HPDE6-E6E7 (cell line): ENCODE measurements at regions not wholly inside any gene's neighbourhood (a gene's known extent, or its start where the extent isn't known, plus 50 kb on each side); places are given as distances from the start of the nearest gene placed in this dataset.

Experiments used
- DNase-seq: peaks from one replicate; pipeline ENCODE4 v3.0.0; 2011; ENCODE audit warnings: missing footprints; ENCODE audit errors: extremely low spot score

DNA sequence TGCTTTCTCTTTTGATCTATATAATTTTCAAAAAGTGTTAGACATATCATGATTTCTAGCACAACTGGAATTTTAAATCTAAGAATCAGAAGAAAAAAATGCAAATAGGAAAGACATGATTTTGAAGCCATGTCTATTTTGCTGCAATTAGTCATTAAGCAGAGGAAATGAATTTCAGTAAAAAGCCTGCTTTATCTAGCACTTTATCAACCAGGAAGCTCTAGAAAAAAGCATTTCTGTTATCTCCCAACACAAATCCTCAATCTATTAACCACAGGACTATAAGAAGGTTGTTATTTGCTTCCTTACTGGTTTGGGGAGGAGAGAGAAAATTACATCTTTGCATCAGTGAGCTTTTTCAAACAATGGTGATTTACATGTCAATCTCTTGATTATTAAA lies 716.7 kb downstream of the DIAPH3 start:
- DNase-seq: no peak

DNA sequence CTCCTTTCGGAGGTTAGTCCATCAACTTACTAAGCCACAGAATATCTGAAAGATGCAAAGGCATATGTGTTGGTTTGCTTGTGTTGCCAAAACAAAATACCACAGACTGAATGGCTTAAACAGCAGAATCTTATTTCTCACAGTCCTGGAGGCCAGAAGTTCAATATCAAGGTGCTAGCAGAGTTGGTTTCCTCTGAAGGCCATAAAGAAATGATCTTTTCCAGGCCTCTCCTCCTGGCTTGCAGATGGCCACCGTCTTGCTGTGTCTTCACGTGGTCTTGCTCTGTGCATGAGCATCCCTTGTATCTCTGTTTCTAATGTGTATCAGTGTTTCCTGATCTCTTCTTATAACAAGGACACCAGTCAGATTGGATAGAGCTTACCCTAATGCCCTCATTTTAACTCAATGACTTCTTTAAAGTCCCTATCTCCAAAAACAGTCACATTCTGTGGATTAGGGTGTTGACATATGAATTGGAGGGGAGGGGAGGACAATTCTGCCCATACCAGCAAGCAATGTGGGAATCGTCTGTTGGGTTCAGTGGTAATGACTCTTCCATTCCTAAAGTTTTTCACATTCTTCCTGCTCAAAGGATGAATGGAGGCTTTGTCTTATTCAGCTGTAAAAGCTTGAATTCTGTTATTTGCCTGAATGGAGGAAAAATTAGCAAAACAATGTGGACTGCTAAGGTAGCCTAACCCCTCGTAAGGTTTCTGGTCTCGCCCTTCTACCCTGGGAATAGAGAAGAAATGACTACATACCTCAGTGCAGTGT lies 715.7 kb downstream of the DIAPH3 start:
- no peak for DNase-seq

DNA sequence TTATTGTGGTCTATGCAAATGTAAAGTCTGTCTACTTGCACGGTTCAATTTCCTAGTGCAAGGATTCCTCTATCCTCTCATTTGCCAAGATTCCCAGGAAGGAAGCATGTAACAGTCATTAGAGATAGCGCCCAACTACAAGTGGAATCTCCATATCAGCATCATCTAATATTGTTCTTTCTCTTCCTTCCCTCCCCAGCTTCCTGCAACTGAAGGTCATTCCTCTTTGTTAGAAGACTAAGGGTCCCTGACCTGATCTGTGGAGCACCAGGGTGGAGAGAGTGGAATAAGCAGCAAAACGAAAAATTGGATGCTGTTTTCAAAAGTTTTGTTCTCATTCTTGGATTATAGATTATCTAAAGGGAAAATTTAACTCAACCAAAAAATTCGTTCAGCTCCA lies 714.0 kb downstream of the DIAPH3 start:
- no peak for DNase-seq

DNA sequence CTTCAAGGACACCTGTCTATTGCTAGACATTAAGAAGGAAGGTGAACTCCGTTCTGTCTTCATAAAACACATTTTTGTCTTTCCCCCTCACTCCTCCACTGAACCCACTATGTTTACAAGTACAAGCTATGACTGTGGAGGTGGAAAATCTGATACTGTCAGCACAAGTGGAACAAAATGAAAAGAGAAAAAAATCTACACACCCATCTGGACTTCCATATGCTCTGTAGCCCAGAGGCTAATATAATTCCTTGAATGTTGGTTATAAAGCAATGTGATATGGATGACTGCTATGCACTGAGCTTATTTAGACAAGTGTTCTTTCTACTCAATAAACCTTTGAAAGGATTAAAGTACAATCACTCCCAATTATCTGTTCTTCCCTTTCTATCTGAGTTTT lies 713.5 kb downstream of the DIAPH3 start:
- DNase-seq: no peak

DNA sequence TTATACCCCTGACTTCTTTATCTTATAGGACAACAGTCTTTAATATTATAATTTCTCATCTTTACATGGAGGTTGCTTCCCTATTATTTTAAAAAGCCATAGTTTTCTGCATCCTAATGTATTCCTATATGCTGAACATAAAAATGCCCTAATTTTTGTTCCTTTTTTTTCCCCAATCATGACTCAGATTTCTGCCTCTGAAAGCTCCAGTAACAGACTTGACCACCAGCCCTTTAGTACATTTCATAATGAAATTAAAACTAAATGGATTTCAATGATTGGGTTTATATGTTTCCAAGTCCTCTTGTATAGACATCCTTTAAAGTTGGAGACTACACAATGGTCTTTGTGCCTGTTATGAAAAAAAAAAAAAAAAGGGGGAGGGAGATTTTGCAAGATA lies 712.5 kb downstream of the DIAPH3 start:
- DNase-seq: no peak

DNA sequence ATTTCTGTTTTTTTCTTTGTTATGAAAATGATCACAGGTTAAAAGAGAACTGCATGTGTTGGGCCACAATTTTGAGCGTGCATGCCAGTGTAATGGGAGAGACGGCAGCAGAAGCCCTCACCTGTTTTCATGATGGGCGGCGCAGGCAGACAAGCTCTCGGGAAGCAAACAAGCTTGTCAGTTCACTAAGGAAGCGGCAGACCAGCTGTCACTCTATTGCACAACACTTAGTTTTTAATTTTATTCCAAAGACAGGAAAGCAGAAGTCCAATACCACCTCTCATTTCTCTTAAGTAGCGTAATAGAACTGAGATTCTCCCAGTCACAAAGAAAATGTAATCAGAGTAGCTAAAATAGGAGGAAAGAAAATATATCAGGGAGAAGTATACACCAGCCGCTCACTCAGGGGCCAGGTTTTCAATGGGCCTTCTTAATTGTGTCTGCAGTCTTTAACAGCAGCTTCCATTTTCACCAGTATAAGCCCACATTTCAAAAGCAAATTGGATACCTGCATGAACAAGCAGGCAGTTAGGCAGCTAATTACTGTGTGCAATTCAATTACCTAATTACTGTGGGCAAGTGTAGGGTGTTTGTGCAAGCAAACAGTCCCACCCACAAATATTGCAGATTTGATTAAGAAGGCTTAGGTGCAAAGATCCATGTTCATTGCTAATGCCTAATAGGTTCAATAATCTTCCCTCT lies 711.4 kb downstream of the DIAPH3 start:
- no peak for DNase-seq

DNA sequence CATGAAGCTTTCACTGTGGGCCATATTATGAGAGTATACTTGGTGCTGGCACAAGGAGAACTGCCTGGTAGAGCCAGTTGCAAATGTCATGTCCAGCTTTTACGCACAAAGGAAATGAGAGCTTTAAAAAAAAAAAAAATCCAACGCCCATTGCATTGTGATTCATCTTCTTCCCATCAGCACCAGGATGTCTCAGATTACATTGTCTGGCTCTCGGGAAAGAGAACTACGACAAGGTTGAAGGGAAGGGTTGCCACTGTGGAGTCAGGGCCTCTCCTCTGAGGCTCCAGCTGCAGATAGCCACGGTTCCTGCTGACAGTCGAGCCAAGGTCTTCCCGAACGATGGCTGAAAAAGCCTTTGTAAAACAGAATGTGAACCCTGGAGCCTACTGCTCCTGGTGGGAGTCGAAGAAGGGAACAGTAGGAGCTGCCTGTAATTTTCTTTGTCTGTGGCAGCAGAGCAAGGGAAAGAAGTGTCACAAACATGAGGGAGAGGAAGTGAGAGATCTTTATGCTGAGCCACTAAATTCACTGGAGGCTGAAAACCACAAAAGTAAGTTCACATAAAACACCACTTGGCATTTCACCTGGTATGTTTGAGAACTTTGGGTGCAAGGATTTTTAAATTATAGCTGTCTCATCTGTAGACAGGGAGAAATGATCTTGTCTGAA lies 704.7 kb downstream of the DIAPH3 start:
- DNase-seq: no peak

DNA sequence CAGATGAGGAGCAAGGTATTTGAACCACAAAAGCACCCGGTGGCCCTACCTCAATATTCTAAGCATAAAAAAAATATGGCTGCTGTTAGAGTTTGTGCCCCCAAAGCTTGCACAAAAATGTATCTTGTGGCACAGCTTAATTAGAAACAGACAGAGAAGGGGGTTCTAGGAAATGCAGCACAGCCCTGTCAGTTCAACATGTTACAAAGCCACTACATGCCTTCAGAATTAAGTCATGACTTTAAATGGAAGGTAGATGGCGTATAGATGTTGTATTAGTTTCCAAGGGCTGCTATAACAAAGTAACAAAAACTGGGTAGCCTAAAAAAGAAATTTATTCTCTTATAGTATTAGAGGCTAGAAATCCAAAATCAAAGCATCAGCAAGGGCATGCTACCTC lies 703.8 kb downstream of the DIAPH3 start:
- DNase-seq: no peak

DNA sequence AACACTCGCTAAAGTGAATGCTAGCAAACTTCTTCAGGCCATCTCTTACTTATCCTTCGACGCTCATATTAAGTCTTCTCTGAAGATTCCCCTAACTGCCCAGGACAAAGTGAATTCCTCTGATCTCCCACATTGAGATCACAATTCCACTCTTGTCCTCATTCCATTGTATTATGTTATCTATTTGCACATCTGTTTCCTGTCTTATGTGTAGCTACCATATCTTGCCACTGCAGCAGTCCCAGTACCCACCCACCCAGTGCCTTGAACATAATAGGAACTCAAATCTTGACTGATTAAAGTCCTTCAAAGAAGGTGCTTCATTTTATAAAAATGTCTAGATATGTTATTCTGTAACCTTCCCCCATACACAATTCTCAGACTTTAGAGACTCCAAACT lies 702.3 kb downstream of the DIAPH3 start:
- DNase-seq: no peak

DNA sequence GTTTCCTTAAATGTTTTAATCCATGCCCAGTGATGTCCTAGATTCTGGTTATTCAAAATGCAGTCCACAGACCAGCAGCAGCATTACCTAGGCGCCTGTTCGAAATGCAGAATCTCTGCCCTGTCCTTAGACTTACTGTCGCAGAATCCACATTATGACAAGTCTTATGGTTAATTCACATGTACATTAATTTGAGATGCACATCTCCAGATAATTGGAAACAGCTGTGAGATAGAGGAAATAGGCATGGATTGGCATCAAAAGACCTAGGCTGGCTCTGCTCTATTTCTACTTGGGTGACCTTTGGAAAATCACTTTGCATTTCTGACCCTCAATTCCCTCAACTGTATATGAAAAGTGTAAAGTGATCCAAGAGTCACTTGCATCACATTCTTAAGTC lies 700.7 kb downstream of the DIAPH3 start:
- no peak for DNase-seq

DNA sequence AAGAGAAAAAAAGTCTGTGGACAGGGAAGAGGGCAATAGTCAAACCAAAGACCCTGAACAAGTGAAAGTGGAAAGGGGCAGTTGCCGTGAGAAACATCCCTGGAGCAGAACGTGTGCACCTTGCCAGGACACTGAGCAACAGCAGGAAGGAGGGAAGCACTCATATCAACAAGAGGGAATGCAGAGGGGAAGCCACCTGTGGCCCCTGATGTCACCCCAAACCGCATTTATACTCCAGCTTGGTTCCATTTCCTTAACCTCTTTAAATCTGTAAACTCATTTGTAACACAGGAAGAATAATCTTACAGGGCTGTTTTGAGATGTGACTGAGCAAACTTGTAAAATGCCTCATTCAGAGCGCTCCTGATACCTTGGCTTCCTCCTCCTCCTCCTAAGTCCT lies 698.8 kb downstream of the DIAPH3 start:
- DNase-seq: no peak

DNA sequence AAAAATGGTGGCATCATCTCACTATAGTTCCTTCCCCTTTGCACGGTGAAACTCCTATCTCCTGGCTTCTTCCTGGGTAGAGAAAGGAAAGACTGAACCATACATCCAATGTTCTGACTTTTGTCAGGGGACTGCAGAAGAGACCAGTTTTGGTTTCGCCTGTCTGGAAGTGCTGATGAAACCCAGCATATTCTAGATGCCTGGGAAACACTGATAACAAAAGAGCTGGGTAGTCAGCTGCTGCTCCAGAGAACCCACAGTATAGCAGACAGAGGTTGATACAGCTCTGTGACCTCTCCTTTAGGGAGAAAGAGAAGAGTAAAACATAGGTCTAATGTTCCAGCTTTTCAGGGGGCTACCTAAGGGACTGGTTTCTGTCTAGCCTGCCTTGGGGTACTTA lies 695.3 kb downstream of the DIAPH3 start:
- no peak for DNase-seq

DNA sequence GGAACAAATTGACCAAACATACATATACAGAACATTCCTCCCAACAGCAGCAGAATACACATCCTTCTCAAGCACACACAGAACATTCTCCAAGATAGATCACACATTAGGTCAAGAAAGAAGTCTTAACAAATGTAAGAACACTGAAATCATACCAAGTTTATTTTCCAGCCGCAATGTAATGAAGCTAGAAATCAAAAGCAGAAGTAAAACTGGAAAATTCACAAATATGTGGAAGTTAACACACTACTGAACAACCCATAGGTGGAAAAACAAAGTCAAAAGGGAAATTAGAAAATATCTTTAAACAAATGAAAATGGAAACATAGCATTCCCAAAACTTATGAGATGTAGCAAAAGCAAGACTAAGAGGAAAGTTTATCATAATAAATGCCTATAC lies 692.6 kb downstream of the DIAPH3 start:
- no peak for DNase-seq

DNA sequence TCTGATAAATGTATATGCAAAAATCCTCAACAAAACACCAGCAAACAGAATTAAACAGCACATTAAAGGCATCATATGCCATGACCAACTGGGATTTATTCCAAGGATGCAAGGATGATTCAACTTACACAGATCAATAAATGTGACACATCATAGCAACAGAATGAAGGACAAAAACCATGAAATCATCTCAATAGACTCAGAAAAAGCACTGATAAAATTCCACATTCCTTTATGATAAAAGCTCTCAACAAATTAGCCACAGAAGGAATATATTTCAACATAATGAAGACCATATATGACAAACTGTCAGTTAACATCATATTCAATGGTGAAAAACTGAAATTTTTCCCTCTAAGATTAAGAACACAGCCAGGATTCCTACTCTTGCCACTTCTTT lies 691.6 kb downstream of the DIAPH3 start:
- no peak for DNase-seq

DNA sequence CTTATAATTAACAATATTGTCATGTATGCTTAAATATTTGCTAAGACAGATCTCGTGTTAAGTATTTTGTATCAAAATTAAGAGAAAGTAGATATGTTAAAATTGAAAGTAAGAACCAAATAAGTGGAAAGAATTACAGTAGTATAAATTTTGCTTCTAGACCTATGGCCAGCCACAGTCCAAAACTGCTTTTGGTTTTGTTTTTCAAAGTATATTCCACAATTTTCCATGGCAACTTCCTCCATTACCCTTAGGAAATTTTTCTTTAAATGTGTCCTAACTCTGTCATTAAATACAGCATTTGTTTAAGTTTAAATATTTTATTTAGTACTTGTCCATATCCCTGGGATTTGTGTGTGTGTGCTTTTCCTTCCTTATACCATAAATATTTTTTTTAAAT lies 689.0 kb downstream of the DIAPH3 start:
- DNase-seq: no peak

DNA sequence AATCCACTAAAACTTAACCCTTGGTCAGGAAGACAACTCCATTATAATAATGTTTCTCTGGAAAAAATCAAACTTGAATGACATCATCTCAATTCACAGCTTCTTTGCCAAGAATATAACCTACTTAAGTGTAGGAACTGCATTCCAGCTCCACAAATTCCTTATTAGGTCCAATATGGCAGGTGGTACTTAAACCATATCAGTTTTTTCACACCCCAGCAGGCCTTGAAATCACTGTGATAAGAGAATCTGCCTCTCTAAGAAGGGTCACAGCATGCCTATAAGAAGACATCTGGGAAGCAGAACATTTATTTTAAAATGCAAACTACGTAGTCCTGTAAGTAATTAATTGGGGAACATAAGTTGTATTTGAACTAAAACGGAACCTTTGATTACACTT lies 687.8 kb downstream of the DIAPH3 start:
- DNase-seq: no peak

DNA sequence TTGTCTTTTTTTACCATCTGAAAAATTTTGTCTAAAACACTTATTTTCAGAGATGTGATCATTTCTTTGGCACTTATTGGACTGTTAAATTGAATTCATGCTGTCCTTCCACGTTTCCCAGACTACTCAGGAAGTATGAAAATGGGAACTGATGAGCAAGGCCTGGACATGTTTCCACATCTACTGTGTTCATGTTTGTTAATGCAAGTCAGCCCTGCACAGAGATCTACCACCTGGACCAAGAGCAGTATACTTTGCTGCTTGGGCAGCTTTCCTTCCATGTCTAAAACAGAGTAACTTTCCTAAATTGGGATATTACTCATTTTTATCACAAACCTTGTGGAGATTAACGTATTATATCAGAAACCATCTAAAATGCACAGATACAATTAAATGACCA lies 687.4 kb downstream of the DIAPH3 start:
- no peak for DNase-seq

DNA sequence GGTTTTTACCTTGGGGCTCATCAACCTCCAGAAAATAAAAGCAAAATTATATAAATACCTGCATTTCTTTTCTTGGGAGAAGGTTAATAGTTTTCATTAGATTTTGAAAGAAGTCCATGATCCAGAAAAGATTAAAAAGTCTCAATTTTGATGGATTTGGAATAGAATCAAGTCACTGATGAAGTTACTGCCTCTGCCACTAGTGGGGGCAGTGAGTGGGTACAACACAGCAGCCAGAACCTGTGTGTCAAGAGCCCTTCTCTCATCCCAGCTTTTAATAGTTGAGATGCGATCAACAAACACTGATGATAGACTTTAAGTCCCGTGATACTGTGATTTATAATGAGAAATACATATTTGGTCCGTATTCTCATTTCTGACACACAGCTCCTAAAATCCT lies 686.7 kb downstream of the DIAPH3 start:
- no peak for DNase-seq

DNA sequence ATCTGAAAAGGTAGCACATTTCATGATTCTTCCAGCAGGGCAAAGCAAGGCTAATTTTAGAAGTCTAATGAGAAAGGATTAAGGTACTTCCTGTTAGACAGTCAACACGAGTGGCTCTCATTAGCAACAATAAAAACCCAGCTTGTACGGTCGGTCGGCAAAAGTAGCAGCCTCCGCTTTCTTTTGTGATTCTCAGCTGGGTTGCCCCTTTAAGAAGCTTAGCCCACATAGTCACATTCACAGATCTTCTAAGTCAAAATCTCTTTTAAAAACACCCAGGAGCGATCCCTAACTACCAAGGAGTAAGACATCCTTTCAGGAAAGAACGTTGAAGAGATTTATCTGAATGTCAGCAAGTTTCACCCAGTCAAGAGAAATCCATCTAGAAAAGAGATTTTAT lies 684.8 kb downstream of the DIAPH3 start:
- DNase-seq: no peak

DNA sequence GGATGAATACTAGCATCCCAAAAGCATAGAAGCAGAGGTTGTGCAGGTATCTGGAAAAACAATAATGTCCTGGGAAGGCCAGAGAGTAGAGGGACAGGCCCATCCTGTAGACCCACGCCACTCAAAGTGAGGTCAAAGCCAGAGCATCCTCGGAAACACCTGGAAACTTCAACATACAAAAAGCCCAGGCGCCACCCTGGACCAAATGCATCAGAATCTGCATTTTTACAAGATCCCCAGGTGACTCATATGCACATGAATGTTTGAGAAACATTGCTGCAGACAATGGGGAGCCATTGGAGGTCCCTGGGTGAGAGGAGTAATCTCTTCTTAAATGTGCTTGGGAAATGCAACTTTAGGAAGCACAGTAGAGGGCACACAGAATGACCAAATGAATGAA lies 684.1 kb downstream of the DIAPH3 start:
- no peak for DNase-seq

DNA sequence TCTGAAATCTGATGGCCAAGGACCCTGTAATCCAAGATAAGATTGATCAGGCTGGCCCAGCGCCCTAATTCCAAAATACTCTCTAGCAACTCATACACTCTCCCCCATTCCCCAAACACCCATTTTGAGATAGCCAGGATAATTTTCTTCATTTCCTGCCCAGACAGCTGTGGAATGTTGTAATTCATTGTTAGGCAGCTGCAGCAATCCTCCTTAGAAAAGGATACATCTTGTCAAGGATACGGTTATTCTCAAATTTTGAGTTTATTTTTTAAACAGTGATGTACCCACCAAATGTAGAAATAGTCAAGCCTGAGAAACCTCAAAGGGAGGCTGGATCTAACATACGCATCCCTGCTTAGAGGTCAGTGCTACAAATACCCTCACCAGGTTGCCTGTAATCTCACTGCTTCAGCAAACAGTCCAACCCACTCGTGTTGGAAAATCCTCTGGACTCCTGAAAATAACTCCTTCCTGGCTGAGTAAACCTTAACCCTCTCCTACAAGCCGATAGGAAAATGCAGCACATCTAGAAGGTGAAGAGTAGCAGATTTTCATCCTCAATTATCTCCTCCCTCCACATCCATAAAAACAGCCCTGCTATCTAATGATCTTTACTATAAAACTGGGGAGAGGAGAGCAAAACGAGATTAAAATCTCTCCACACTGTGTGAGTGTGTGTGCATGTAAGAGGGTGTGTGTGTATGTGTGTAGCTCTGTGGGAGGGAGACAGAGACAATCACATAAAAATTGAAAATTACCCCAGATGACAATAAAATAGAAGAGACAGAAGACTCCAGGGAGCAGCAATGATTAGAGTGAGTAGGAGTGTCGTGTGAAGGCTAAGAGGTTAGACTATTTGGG lies 683.1 kb downstream of the DIAPH3 start:
- no peak for DNase-seq

DNA sequence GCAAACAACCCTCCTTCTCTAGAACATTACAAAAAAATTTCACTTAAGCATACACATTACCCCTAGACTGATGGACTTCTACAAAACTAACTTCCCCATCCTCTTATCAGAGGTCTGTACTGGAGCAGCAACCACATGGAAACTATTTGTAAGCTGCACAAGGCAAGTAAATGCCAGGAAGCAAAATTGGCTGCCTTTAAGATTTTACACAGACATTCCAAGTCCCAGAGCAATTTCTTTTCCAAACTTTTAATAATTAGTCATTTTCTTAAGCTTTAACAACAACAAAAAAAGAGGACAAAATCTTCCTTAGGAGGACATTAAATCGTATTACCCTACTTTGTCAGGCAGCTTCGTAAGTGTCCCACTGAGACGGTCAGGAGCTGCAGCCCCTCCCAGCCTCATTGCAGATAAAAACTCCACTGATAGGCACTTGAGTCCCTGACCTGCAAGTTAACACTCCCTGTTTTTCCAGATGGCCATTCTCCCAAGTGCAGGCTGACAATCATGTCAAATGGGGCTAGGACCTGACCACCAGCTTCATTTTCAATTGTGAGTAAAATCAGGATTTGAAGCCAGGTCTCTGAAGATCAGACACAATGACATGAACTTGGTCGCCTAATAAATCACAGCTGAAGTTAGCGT lies 680.1 kb downstream of the DIAPH3 start:
- DNase-seq: no peak
